Dedifferentiated amniotic fluid mesenchymal stem cell (primary cell): ENCODE measurements at regions not wholly inside any gene's neighbourhood (a gene's known extent, or its start where the extent isn't known, plus 50 kb on each side); places are given as distances from the start of the nearest gene placed in this dataset.

Source experiments
- DNase-seq: peaks from one replicate; pipeline ENCODE4 v3.0.0-alpha.2; 2016; ENCODE audit errors: extremely low spot score

DNA sequence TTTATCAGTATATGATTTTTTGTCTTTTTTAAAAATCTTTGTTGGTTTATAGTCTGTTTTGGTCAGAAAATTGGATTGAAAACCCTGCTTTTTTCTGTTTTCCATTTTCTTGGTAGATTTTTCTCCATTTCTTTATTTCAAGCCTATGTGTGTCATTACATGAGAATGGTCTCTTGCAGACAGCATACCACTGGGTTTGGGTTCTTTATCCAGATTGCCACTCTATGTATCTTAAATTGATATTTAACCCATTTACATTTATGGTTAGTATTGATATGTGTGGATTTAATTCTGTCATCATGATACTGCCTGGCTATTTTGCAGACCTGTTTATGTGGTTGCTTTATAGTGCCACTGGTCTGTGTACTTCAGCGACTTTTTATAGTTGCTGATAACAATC is 239.9 kb upstream of the NDST4 start:
- DNase-seq = no peak

DNA sequence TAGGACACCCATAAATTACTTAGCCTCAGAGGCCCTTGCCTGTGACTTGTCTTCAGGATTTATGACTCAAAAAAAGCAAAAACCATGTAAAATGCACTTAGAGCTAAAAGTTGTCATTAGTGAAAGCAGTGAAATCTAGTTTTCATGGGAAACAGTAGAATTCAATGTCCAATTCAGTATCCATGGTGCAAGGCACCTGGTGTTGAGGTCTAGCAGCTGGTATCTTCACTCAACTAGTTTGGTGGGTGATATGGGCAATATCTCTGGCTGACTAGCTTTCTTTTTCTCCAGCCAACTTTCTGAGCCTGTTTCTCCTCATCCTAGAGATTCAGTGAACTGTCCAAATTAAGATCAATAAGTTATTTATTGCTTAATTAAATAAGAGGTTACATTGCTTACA is 229.8 kb upstream of the NDST4 start:
- DNase-seq = no peak

DNA sequence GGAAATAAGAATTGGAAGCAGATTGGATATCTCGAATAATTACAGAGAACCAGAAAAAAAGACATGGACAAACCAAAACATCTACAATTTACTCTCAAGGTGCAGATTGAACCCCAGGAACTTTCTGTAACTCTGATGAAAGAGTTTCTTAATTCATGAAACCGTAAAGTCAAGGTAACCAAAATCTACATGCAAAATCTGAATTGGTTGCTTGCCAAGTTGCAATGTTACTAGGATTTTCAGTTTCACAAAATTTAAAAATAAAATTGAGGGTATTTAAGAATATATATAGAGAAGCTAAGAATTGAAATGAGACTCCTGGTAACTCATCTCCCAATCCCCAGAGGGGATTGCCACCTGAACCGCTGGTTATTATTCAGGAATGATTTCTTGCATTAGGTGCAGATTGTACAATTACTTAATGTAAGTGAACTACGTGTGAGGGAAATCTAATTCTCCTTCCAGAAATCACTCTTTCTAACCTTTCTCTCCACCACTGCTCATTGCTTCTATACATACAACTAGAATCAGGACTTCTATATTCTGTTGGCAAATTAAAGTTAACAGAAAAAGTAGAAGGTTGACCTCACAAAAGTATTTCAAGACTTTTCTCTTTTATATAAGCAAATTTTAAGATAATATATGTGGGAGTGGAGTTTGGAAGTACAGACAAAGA is 221.5 kb upstream of the NDST4 start:
- no peak for DNase-seq

DNA sequence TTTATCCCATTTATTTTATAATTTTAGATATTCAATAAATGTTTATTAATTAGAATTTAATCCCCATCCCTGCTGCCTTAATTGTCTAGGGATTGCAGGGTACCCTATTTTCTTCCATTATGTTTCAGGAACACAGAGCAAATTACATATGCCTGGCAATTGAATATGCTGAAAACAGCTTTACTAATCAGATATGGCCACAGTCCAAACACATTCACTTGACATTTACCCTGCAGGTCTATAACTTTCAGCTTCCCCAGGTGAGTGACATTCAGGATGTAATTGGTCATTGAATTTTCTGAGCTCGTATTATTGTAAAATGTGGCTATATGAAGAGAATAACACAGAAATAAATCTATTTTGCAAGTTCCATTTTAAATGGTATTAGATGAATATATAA is 218.7 kb upstream of the NDST4 start:
- DNase-seq = no peak

DNA sequence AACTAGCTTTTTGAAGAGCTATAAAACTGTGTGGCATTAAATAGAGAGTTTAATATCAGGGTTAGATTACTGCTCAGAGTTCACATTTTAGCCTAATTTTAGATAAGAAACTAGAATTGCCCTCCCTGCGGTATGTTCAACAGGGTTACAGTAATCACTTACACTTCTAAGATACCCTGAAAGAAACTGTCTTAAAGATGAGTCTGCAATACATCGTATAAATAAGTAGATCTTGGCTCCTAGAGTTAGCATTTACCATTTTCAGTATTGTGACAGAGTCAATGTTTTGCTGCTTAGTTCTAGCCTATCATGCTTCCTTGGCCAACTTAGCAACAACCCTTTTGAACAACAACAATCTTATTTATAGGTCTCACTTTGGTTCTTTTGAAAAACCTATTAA is 217.8 kb upstream of the NDST4 start:
- no peak for DNase-seq

DNA sequence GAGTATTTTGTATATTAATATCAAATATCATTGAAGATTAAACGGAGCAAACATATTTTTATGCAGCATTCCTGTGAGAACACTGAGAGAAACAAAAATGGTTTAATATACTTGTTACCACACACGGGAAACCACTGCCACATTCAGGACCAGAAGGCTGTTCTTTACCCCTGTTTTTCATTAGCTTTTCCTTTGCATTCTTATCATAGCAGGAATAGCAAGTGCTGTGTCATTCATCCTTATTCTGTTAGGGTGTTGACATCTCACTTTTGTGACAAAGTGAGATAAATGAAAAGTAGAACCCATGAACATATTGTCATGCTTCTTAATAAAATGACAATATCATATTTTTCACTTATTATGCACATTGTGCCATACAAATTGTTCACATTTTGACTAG is 212.4 kb upstream of the NDST4 start:
- no peak for DNase-seq

DNA sequence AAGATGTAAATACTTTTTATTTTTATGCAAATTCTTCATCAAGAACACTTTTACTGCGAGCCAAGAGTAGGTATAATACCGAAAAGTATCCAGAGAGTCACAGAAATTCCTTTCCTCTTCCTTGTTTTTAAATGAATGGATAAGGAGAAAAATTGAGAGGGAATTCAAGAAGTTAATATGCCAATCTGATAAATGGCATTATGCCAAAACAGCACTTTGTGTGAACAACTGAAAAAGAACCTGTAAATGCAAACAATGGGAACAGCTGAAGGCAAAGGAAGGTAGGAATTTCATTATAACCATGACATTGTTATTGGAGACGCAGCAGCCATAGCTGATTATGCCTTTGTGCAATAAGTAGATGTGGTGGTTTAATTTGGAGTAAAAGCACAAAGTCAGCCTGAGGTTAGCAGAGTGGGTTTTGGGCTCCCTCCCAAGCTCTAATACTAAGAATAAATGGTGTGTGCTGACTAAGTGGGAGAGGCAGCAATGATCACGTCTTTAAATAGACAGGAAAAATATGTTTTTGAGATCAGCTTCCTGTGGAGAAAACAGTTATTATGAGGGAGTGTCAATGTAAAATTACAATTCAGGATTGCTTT is 209.8 kb upstream of the NDST4 start:
- no peak for DNase-seq

DNA sequence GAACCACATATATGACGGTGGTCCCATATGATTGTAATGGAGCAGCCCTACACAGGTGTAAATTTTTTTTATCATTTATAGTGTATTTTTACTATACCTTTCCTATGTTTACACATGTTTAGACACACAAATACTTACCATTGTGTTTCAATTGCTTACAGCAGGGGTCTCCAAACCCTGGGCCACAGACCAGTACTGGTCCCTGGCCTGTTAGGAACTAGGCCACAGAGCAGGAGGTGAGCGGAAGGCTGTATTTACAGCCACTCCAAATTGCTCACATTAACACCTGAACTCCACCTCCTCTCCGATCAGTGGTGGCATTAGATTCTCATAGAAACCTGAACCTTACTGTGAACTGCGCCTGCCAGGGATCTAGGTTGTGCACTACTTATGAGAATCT is 201.8 kb upstream of the NDST4 start:
- no peak for DNase-seq

DNA sequence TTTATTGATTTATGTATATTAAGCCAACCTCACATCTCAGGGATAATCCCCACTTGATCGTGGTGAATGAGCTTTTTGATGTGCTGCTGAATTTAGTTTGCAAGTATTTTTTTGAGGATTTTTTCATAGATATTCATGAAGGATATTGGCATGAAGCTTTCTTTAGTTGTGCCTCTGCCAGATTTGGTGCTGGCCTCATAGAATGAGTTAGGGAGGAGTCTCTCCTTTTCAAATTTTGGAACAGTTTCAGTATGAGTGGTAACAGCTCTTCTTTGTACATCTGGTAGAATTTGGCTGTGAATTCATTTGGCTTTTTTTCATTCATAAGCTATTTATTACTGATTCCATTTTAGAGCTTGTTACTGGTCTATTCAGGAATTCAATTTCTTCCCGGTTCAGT is 197.2 kb upstream of the NDST4 start:
- no peak for DNase-seq

DNA sequence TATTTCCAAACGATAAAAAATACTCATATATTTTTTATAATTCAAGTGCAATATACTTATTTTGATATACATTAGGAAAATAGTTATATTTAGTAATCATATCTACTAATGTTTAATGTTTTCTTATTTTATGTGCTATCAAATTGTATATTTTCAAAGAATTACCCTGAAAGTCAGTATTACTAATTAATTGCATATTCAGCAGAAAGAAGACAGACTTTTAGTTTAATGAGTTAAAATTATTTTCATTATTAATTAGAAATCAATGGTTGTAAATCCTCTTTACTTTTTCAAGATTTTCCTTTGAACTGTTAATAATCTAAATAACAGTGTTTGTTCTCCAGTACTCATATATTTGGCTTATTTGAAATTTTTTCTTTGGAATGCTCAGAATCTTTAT is 181.3 kb upstream of the NDST4 start:
- DNase-seq = no peak

DNA sequence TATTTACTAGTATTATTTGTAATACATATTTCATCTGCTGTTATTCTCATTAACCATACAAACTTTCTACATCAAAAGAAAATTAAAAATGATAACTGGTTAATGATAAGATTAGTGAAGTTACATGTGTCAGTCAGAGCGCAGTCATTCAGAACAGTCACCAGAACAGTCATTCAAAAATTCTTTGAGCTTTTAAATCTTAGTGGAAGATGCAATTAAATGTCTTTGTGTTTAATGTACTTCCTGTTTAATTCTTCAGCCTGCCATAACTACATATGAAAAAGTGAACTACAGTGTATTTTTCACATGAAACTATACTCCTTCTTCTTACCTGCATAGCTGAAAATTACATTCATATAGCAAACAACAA is 179.7 kb upstream of the NDST4 start:
- DNase-seq = no peak

DNA sequence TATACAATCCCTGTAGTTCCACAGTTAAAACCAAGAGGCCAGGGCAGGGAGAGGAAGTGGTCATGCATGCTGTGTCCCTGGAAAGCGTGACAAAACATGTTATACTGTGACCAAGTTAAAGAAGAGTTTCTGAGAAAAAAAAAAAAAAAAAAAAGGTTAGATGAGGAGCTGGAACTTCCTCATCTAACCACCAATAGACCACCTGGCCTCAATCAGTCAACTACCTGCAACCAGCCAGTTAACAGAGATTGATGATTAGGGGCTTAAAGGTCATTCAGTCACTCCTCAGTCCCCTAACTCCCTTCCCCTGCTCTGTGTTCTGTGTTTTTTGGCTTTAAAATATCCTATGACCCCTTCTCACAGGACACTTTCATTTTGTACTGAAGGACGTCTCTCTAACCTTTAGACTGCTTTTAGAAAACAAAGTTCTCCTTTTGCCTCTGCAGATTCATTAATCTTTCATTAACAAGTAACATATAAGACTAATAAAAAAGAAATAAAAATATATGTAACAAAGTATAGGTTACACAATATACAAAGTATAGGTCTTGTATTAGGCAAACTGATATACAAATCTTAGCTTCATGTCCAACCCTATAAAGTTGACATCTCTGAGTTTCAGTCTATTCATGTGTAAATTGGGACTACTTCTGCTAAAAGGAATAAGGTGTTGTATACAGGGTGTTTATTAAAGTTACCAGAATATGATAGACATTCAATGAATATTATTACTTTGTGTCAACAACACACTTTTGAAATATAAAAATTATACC is 179.1 kb upstream of the NDST4 start:
- no peak for DNase-seq

DNA sequence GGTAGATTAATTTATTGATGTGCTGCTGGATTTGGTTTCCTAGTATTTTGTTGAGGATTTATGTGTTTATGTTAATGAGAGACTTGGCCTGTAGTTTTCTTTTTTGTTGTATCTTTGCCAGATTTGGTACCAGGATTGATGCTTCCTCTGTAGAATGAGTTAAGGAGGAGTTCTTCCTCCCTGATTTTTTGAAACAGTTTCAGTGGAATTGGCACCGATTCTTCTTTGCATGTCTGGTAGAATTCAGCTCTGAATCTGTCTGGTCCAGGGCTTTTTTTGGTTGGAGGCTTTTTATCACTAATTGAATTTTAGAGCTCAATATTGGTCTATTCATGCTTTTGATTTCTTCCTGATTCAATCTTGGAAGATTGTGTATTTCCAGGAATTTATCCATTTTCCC is 174.0 kb upstream of the NDST4 start:
- no peak for DNase-seq

DNA sequence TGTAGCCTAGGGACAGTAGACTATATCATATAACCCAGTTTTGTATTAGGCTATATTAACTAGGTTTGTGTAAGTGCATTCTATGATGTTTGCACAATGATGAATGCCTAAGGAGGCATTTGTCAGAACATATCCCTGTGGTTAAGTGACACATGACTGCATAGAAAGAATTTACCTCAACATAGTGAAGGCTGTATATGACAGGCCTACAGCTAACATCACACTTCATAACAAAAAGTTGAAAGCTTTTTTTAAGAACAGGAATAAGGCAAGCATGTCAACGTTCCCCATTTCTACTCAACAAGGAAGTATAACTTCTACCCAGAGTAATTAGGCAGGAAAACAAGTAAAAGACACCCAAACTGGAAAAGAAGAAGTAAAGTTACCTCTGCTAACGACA is 165.9 kb upstream of the NDST4 start:
- DNase-seq = no peak

DNA sequence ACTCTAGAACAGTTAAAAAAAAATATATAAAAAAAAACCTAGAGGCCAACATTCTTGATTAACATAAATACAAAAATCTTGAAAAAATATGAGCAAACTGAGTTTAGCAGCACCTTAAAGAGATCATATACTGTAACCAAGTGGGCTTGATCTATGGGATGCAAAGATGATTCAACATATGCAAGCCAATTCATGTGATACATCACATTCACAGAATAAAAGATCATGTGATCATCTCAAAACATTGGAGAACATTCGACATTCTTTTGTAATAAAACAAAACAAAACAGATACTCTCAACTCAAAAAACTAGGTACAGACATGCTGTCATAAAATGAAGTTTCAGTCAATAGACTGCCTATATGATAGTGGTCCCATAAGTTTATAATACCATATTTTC is 165.4 kb upstream of the NDST4 start:
- no peak for DNase-seq

DNA sequence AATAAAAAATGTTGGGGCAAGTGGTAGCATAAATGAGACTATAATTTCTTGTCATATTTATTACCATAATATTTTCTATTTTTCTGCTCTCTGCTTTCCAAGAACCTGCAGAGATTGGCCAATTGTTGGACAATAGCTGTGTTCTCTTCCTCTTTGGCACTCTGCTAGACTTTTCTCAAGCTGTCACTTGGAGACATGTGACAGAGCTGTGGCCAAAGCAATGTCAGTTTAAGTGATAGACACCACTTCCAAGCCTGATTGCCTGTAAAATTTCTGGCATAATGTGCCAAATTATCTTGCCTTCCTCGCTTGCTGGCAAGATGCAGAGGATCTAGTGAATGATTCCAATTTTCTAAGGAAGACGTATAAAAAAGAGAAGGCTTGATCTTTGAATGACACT is 162.2 kb upstream of the NDST4 start:
- DNase-seq = no peak

DNA sequence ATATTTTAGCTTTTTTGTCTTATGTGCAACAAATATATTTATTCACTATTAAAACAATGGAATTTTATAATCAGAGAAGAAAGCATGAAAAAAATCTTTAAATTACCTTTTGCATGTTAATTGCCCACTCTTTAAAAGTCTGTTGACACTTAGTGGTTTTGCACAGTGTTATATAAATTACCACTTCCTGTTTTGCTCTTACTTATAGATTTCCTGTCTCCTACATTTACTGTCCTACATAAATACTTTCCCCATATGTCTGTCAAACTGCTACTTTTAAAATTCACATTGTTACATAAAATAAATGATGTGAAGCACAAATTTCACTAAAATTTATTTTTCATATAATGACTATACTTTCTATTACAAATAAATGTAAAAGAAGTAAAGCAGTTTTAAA is 161.1 kb upstream of the NDST4 start:
- DNase-seq = no peak

DNA sequence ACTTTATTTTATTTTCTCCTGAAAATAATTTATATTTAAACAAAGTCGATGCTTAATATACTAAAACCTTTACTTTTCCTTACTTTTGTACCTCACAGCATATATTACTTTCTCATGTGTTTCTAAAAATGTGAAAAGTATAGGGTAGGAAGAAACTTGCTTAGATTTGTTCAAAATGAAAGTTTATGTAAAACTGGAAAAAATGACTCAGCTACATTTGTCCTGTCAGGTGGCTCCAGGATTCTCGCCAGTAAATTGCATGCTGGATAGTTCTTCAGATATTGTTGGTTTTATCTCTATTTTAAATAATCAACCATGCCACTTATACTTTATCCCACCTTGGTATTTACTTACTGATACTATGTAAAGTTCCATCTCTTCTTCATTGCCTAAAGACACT is 159.2 kb upstream of the NDST4 start:
- no peak for DNase-seq

DNA sequence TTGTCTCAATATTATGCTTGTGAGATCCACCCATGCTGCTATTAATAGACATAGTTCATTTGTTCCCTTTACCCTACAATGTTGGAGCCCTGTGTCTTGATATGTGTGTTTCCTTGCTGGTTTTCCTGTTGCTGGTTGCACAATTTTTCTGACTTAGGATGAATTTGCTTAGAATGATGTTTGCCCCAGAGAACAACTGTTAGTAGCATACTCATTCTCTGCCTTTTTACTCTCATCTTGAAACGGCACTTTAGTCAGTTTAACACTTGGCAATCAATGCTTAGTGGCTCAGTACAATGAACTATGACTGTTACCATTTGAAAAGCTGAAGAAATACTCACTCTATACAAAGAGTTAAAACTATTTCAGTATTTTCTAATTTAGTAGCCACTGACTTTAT is 158.8 kb upstream of the NDST4 start:
- no peak for DNase-seq

DNA sequence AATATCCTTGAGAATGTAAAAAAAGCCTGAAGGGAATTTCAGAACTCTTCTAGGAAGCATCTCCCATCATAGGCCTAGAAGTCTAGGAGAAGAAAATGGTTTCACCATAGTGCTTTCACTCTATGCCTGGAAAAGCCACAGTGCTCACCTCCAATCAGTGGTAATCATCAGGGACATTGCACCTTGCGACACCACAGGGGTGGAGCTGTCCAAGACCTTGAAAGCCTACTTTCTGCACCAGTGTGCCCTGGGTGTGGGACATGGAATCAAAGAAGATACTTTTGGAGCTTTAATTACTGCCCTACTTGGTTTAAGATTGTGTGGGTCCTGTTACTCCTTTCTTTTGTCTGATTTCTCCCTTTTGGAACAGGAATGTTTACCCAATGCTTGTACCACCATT is 146.8 kb upstream of the NDST4 start:
- DNase-seq = no peak

DNA sequence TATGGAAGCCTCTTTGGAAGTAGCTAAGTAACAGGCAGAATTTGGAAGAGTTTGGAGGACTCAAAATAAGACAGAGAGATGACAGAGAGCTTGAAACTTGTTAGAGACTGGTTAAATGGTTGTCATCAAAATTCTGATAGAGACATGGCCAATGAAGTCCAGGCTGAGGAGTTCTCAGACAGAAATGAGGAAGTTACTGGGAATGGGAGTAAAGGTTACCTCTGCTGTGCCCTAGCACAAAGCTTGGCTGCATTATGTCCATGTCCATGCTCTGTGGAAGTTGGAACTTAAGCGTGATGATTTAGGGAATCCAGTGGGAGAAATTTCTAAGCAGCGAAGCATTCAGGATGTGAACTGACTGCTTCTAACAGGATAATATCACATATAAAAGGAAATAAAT is 146.2 kb upstream of the NDST4 start:
- DNase-seq = no peak

DNA sequence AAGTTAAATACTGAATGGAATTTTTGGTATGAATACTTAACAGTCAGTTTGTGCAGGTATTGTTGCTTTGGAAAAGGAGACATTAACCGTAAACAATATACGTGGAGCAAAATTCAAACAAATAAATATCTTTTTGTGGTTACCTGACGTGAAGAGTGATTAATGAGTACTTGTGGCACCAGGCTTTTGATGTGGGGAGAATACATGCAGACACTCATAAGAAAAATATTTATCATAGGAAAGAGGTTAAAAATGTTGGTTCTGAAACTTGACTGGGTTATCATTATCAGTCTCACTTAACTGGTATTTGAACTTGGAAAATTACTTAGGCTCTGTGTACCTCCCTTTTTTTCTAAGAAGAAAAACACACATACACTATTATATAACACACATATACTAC is 136.4 kb upstream of the NDST4 start:
- DNase-seq = no peak

DNA sequence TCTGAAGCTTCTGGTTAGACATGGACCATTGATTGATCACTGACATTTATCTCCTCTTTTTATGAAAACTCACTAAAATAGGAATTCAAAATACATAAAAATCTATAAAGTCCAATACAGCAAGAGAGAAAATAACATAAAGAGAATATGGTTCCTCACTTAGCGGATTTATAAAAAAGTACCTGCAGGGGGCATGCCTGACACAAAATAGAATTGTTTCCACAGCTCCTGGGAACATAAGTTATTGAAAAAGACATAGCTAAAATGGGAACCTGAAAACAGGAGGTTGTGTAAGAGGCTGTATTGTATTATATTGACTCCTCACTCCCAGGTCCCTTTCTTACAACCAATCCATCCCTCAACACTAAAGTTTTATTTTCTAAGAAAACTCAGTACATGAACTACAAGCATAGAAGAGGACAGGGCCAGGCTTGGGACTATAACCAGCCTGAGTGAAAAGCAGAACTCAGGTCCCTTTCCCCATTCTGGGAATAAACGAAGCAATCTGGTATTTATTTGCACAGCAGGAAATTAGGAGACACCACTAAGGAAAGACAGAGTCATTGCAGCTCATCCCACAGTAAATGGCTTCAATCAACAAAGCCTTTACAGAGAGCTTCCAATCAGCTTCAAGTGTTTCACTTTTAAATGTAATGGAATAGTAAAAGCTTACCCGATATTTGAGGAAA is 121.1 kb upstream of the NDST4 start:
- no peak for DNase-seq
